Fibroblast of skin of scalp (primary cell): ENCODE measurements at regions not wholly inside any gene's neighbourhood (a gene's known extent, or its start where the extent isn't known, plus 50 kb on each side); places are given as distances from the start of the nearest gene placed in this dataset.
"Not testable (repeated sequence)": the region's sequence is repeated elsewhere in the genome, so short reads cannot be mapped to it uniquely, and the experiment has no call there.

Experiments used
- DNase-seq: peaks from one replicate; pipeline ENCODE4 v3.0.0-alpha.2; 2013

- not testable (repeated sequence) for DNase-seq
Observed at GRCh38 chr16:29233705-29234404, 172.7 kb downstream of the NPIPB11 start.

GRCh38 chr16:29232811-29233704 lies 173.5 kb downstream of the NPIPB11 start:
- no peak for DNase-seq

GRCh38 chr16:29232160-29232705 lies 174.3 kb downstream of the NPIPB11 start:
- DNase-seq = not testable (repeated sequence)

GRCh38 chr16:29231244-29231643 lies 175.3 kb downstream of the NPIPB11 start:
- DNase-seq = no peak

- no peak for DNase-seq
Observed at GRCh38 chr16:29230671-29231096, 175.8 kb downstream of the NPIPB11 start.

GRCh38 chr16:29230006-29230668 lies 176.4 kb downstream of the NPIPB11 start:
- not testable (repeated sequence) for DNase-seq

GRCh38 chr16:29229616-29230005 lies 176.9 kb downstream of the NPIPB11 start:
- not testable (repeated sequence) for DNase-seq

- not testable (repeated sequence) for DNase-seq
Observed at GRCh38 chr16:29228664-29229611, 177.6 kb downstream of the NPIPB11 start.

- peak; percentile 68 for DNase-seq
Observed at GRCh38 chr16:29227751-29228663, 178.5 kb downstream of the NPIPB11 start.

- DNase-seq = no peak
Observed at GRCh38 chr16:29226782-29227181, 179.7 kb downstream of the NPIPB11 start.

GRCh38 chr16:29224675-29225074 lies 181.8 kb downstream of the NPIPB11 start:
- DNase-seq = not testable (repeated sequence)

GRCh38 chr16:29222615-29223014 lies 183.9 kb downstream of the NPIPB11 start:
- not testable (repeated sequence) for DNase-seq

- not testable (repeated sequence) for DNase-seq
Observed at GRCh38 chr16:29222008-29222407, 184.5 kb downstream of the NPIPB11 start.

GRCh38 chr16:29221281-29221955 lies 185.1 kb downstream of the NPIPB11 start:
- peak; percentile 91 for DNase-seq

GRCh38 chr16:29220647-29221191 lies 185.8 kb downstream of the NPIPB11 start:
- peak; percentile 98 for DNase-seq

- DNase-seq = not testable (repeated sequence)
Observed at GRCh38 chr16:29219966-29220646, 186.4 kb downstream of the NPIPB11 start.

GRCh38 chr16:29219562-29219961 lies 186.9 kb downstream of the NPIPB11 start:
- DNase-seq = not testable (repeated sequence)

- DNase-seq = not testable (repeated sequence)
Observed at GRCh38 chr16:29218649-29219048, 187.9 kb downstream of the NPIPB11 start.

- not testable (repeated sequence) for DNase-seq
Observed at GRCh38 chr16:29218171-29218570, 188.3 kb downstream of the NPIPB11 start.
